Cardiac muscle cell (in vitro differentiated cells and primary cell): ENCODE measurements at regions not wholly inside any gene's neighbourhood (a gene's known extent, or its start where the extent isn't known, plus 50 kb on each side); places are given as distances from the start of the nearest gene placed in this dataset.

Experiments used
- DNase-seq, 2 donors: peaks; one replicate each; pipeline versions ENCODE4 v3.0.0 to v3.0.0-alpha.2; 2010 to 2017; ENCODE audit warnings: low read depth in 1 of 2, low spot score in 1 of 2
- H3K27ac ChIP-seq: fragments of 200-600 bp; sonication (generic); 2 replicates; pipeline ENCODE4 v1.5.1; 2016
- H3K27me3 ChIP-seq: fragments of 200-600 bp; sonication (generic); 2 replicates; pipeline ENCODE4 v1.6.0; 2016; ENCODE audit warnings: control low read depth
- H3K36me3 ChIP-seq: fragments of 200-600 bp; sonication (generic); 2 replicates; pipeline ENCODE4 v1.5.1; 2016; ENCODE audit warnings: control low read depth
- H3K4me1 ChIP-seq: fragments of 200-600 bp; sonication (generic); 2 replicates; pipeline ENCODE4 v1.8.1; 2017; ENCODE audit warnings: low read depth, mild to moderate bottlenecking, mixed run types
- H3K4me3 ChIP-seq: fragments of 200-600 bp; sonication (generic); 2 replicates; pipeline ENCODE4 v1.5.1; 2016; ENCODE audit warnings: mild to moderate bottlenecking
- H3K9me3 ChIP-seq: fragments of 200-600 bp; sonication (generic); 2 replicates; pipeline ENCODE4 v1.5.1; 2017; ENCODE audit warnings: low read depth, mild to moderate bottlenecking, control low read depth
- TF ChIP-seq, protein P1 (sequence below): IDR thresholded peaks from 2 replicates; pipeline ENCODE4 v1.5.1; 2012; ENCODE audit warnings: low read depth, mild to moderate bottlenecking, low read length

GRCh38 chr3:72143322-72143721 lies 358.4 kb upstream of the PROK2 start:
- Histone ChIP-seq H3K27ac (no peak overlapping the region), H3K9me3 (no peaks in the 10 kb centered on the region), H3K4me3 (no peak overlapping the region), H3K27me3 (peaks cover 14% of the 10 kb centered on the region), H3K4me1 (peaks cover 13% of the 10 kb centered on the region), H3K36me3 (no peaks in the 10 kb centered on the region)
- TF ChIP-seq, protein P1, sequence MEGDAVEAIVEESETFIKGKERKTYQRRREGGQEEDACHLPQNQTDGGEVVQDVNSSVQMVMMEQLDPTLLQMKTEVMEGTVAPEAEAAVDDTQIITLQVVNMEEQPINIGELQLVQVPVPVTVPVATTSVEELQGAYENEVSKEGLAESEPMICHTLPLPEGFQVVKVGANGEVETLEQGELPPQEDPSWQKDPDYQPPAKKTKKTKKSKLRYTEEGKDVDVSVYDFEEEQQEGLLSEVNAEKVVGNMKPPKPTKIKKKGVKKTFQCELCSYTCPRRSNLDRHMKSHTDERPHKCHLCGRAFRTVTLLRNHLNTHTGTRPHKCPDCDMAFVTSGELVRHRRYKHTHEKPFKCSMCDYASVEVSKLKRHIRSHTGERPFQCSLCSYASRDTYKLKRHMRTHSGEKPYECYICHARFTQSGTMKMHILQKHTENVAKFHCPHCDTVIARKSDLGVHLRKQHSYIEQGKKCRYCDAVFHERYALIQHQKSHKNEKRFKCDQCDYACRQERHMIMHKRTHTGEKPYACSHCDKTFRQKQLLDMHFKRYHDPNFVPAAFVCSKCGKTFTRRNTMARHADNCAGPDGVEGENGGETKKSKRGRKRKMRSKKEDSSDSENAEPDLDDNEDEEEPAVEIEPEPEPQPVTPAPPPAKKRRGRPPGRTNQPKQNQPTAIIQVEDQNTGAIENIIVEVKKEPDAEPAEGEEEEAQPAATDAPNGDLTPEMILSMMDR: no peak
- peak in 1 of 2 donors; percentile 46 for DNase-seq

GRCh38 chr3:72142028-72142427 lies 357.1 kb upstream of the PROK2 start:
- H3K27ac ChIP-seq: no peak overlapping the region
- H3K4me3 ChIP-seq: no peak overlapping the region
- DNase-seq: no peak
- H3K9me3 ChIP-seq: no peaks in the 10 kb centered on the region
- TF ChIP-seq, protein P1: no peak
- peaks cover 13% of the 10 kb centered on the region for H3K4me1 ChIP-seq
- H3K36me3 ChIP-seq: no peaks in the 10 kb centered on the region
- H3K27me3 ChIP-seq: peaks cover 14% of the 10 kb centered on the region

DNA sequence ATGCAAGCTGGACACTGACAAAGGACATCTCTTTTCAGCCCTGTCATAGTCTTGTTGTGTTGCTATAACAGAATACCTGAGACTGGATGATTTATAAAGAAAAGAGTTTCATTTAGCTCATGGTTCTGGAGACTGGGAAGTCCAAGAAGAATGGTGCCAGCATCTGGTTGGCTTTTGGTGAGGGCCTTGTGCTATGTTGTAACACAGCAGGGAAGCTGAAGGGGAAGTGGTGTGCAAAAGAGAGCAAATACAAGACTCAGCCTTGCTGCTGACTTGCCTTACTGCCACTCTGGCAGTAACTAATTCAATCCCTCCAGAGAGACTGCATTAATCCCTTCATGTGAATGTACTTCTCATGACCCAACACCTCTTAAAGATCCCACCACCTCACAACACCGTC lies 356.3 kb upstream of the PROK2 start:
- H3K4me3 ChIP-seq: no peak overlapping the region
- TF ChIP-seq, protein P1: no peak
- peaks cover 13% of the 10 kb centered on the region for H3K27me3 ChIP-seq
- H3K9me3 ChIP-seq: no peaks in the 10 kb centered on the region
- H3K36me3 ChIP-seq: no peaks in the 10 kb centered on the region
- no peak overlapping the region for H3K27ac ChIP-seq
- peaks cover 13% of the 10 kb centered on the region for H3K4me1 ChIP-seq
- DNase-seq: no peak

- Histone ChIP-seq H3K27ac (no peak overlapping the region), H3K9me3 (no peaks in the 10 kb centered on the region), H3K36me3 (no peaks in the 10 kb centered on the region), H3K4me1 (peaks cover 6% of the 10 kb centered on the region), H3K27me3 (peaks cover 17% of the 10 kb centered on the region), H3K4me3 (no peak overlapping the region)
- DNase-seq: no peak
- TF ChIP-seq, protein P1: no peak
Measured at GRCh38 chr3:72139316-72139715, 354.4 kb upstream of the PROK2 start.

DNA sequence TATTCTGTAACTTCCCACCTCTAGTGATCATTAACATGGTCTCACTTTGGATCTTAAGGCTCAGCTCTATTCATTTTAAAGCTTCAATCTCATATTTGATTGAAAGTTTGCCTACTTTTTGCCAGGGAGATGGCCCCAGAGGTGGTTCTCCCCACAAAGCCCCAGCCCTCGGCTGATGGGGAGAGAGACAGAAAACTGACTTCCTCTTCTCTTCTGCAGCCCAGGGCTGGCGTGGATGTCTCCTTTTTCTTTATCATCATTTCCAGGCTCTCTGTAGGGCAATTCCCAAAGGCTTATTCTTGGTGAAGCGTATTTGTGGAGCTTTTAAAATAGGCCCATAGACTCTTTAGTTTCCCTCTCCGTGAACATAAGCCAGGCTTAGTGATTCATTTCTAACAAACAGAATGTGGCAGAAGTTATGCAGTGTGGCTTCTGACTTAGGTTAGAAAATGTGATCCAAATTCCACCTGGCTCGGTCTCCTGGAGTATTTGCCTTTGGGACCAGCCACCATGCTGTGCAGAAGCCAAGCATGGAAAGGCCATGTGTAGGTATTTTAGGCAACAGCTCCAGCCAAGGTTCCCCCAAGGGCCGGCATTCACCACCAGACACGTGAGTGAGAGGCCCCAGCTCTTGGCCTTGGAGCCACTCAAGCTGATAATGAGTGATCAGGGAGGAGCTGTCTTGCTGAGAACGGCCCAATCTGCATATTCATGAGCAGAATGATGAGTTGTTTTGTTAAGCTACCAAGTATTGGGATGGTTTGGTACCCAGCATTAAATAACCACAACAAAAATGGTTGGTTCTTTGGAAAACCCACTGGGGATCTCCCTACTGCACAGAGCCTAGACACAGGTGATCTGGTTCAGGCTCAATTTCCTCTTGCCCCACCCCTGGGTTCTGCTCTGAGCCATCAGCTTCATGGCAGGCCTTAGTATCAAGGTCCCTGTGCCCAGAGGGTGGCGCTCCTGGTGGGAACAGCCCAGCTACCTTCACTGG lies 353.2 kb upstream of the PROK2 start:
- no peak overlapping the region for H3K27ac ChIP-seq
- DNase-seq: no peak
- no peaks in the 10 kb centered on the region for H3K4me1 ChIP-seq
- TF ChIP-seq, protein P1: no peak
- H3K4me3 ChIP-seq: no peak overlapping the region
- H3K9me3 ChIP-seq: no peaks in the 10 kb centered on the region
- H3K36me3 ChIP-seq: no peaks in the 10 kb centered on the region
- peaks cover 16% of the 10 kb centered on the region for H3K27me3 ChIP-seq
